HEK293 (cell line): ENCODE measurements at regions not wholly inside any gene's neighbourhood (a gene's known extent, or its start where the extent isn't known, plus 50 kb on each side); places are given as distances from the start of the nearest gene placed in this dataset.

Source experiments
- CTCF ChIA-PET: fragments of 350-600 bp; formaldehyde crosslinking; extraction: SDS; loops from one replicate; lab custom pipeline; 2021; ENCODE audit warnings: antibody characterized with exemption; lab: Yijun Ruan, JAX
- POLR2A ChIA-PET: fragments of 300-600 bp; formaldehyde crosslinking; extraction: SDS; loops from one replicate; lab custom pipeline; 2020; ENCODE audit warnings: antibody characterized with exemption, inconsistent platforms; lab: Yijun Ruan, JAX
- H3K27ac ChIP-seq: fragments of 200-500 bp; sonication (Bioruptor generic); 2 replicates; pipeline ENCODE4 v1.5.1; 2014; ENCODE audit warnings: low read depth, low read length, control low read depth, inconsistent platforms; ENCODE audit errors: extremely low read depth
- H3K36me3 ChIP-seq, 2 experiments: fragments of 200-500 bp in 1 of 2; sonication (Bioruptor generic) in 1 of 2; 1 replicate in 1 of 2; 2 replicates in 1 of 2; pipeline ENCODE4 v1.5.1; 2014 to 2017; ENCODE audit warnings: inconsistent platforms in 2 of 2, low read length in 2 of 2; ENCODE audit not compliant: control insufficient read depth in 2 of 2, insufficient read depth in 1 of 2
- H3K4me1 ChIP-seq: fragments of 200-500 bp; sonication (Bioruptor generic); 2 replicates; pipeline ENCODE4 v1.5.1; 2014; ENCODE audit warnings: mild to moderate bottlenecking, low read length, inconsistent platforms; ENCODE audit not compliant: control insufficient read depth, insufficient read depth
- H3K4me3 ChIP-seq: 2 replicates; pipeline ENCODE4 v1.5.1; 2011; ENCODE audit warnings: low read depth, mild to moderate bottlenecking, control low read depth, low read length, moderate library complexity
- H3K9me3 ChIP-seq: fragments of 200-500 bp; sonication (Bioruptor generic); 2 replicates; pipeline ENCODE4 v1.5.1; 2014; ENCODE audit warnings: low read depth, low read length, inconsistent platforms; ENCODE audit not compliant: control insufficient read depth, insufficient read depth
- AEBP2 ChIP-seq: fragments of 450-650 bp; formaldehyde crosslinking; IDR thresholded peaks from 2 replicates; pipeline ENCODE4 v1.5.1; 2016; ENCODE audit warnings: missing biosample characterization, missing genetic modification characterization, borderline replicate concordance
- FEZF1 ChIP-seq: fragments of 450-650 bp; formaldehyde crosslinking; IDR thresholded peaks from 2 replicates; pipeline ENCODE4 v1.5.1; 2016; ENCODE audit warnings: missing biosample characterization, missing genetic modification characterization
- MEIS1 ChIP-seq: sonication (generic); formaldehyde crosslinking; IDR thresholded peaks from 2 replicates; pipeline ENCODE4 v1.8.1; 2022; ENCODE audit warnings: missing genetic modification reagents, mild to moderate bottlenecking, borderline replicate concordance
- RBAK ChIP-seq: fragments of 450-650 bp; formaldehyde crosslinking; IDR thresholded peaks from 2 replicates; pipeline ENCODE4 v1.5.1; 2016; ENCODE audit warnings: missing biosample characterization, missing genetic modification characterization
- SALL2 ChIP-seq: fragments of 450-650 bp; formaldehyde crosslinking; IDR thresholded peaks from 2 replicates; pipeline ENCODE4 v1.5.0; 2017; ENCODE audit warnings: missing biosample characterization, mild to moderate bottlenecking, missing genetic modification characterization, borderline replicate concordance
- SCRT1 ChIP-seq: fragments of 450-650 bp; formaldehyde crosslinking; IDR thresholded peaks from 2 replicates; pipeline ENCODE4 v1.5.1; 2016; ENCODE audit warnings: missing biosample characterization, missing genetic modification characterization, borderline replicate concordance
- SP3 ChIP-seq: fragments of 450-650 bp; formaldehyde crosslinking; IDR thresholded peaks from 2 replicates; pipeline ENCODE4 v1.5.1; 2016; ENCODE audit warnings: missing biosample characterization, missing genetic modification characterization
- WT1 ChIP-seq: fragments of 450-650 bp; formaldehyde crosslinking; IDR thresholded peaks from 2 replicates; pipeline ENCODE4 v1.5.1; 2016; ENCODE audit warnings: missing biosample characterization, missing genetic modification characterization
- YY1 ChIP-seq: fragments of 450-650 bp; formaldehyde crosslinking; IDR thresholded peaks from 2 replicates; pipeline ENCODE4 v1.5.1; 2018; ENCODE audit warnings: missing biosample characterization, missing genetic modification characterization
- YY2 ChIP-seq: fragments of 450-650 bp; formaldehyde crosslinking; IDR thresholded peaks from 2 replicates; pipeline ENCODE4 v1.5.1; 2016; ENCODE audit warnings: missing biosample characterization, missing genetic modification characterization
- ZBTB20 ChIP-seq: fragments of 450-650 bp; formaldehyde crosslinking; IDR thresholded peaks from 2 replicates; pipeline ENCODE4 v1.5.1; 2016; ENCODE audit warnings: missing biosample characterization, missing genetic modification characterization
- ZBTB21 ChIP-seq: fragments of 450-650 bp; formaldehyde crosslinking; IDR thresholded peaks from 2 replicates; pipeline ENCODE4 v1.5.1; 2017; ENCODE audit warnings: missing biosample characterization, missing genetic modification characterization
- ZEB2 ChIP-seq: fragments of 450-650 bp; formaldehyde crosslinking; IDR thresholded peaks from 2 replicates; pipeline ENCODE4 v1.5.1; 2016; ENCODE audit warnings: missing biosample characterization, missing genetic modification characterization
- ZFP41 ChIP-seq: fragments of 450-650 bp; formaldehyde crosslinking; IDR thresholded peaks from 2 replicates; pipeline ENCODE4 v1.5.1; 2016; ENCODE audit warnings: missing biosample characterization, missing genetic modification characterization, borderline replicate concordance
- ZNF184 ChIP-seq: fragments of 450-650 bp; IDR thresholded peaks from 2 replicates; pipeline ENCODE4 v1.5.1; 2018; ENCODE audit warnings: missing biosample characterization, mild to moderate bottlenecking, missing genetic modification characterization
- ZNF248 ChIP-seq: fragments of 450-650 bp; formaldehyde crosslinking; IDR thresholded peaks from 2 replicates; pipeline ENCODE4 v1.5.1; 2017; ENCODE audit warnings: missing biosample characterization, missing genetic modification characterization
- ZNF549 ChIP-seq: fragments of 450-650 bp; IDR thresholded peaks from 2 replicates; pipeline ENCODE4 v1.5.1; 2018; ENCODE audit warnings: missing biosample characterization, missing genetic modification characterization, mild to moderate bottlenecking, inconsistent platforms, moderate library complexity
- ZNF654 ChIP-seq: fragments of 450-650 bp; formaldehyde crosslinking; IDR thresholded peaks from 2 replicates; pipeline ENCODE4 v1.5.1; 2016; ENCODE audit warnings: low read depth, missing biosample characterization, missing genetic modification characterization
- ZNF670 ChIP-seq: fragments of 450-650 bp; formaldehyde crosslinking; IDR thresholded peaks from 2 replicates; pipeline ENCODE4 v1.5.1; 2016; ENCODE audit warnings: missing biosample characterization, missing genetic modification characterization, low read depth
- ZNF792 ChIP-seq: fragments of 450-650 bp; formaldehyde crosslinking; IDR thresholded peaks from 2 replicates; pipeline ENCODE4 v1.5.1; 2016; ENCODE audit warnings: missing biosample characterization, missing genetic modification characterization
- ZSCAN16 ChIP-seq: fragments of 450-650 bp; formaldehyde crosslinking; IDR thresholded peaks from 2 replicates; pipeline ENCODE4 v1.5.1; 2016; ENCODE audit warnings: missing biosample characterization, missing genetic modification characterization
- ZSCAN4 ChIP-seq: fragments of 450-650 bp; formaldehyde crosslinking; IDR thresholded peaks from 2 replicates; pipeline ENCODE4 v1.5.1; 2017; ENCODE audit warnings: missing biosample characterization, missing genetic modification characterization
- TF ChIP-seq, protein P1 (sequence below): fragments of 450-650 bp; formaldehyde crosslinking; IDR thresholded peaks from 2 replicates; pipeline ENCODE4 v1.5.1; 2016; ENCODE audit warnings: missing biosample characterization, missing genetic modification characterization
- TF ChIP-seq, protein P2 (sequence below): fragments of 450-650 bp; formaldehyde crosslinking; IDR thresholded peaks from 2 replicates; pipeline ENCODE4 v1.5.1; 2016; ENCODE audit warnings: missing biosample characterization, missing genetic modification characterization

DNA sequence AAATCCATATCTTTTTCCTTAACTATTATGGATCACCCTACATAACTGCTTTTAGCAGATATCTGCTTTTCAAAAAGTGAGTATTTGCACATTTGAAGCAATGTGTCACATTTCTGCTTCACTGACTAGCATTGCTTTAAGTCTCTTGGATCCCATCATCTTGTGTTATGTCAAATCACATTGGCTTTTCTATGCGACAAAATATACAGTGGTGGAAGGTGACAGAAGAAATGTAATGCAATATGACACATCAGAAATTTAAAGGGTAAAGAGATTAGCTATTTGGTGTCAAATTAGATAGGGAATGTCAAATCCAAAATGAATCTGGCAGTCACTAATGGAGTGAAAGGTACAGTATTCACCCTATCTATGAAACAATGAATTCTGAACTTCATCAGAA, 1282.1 kb upstream of the PCDH20 start:
- no peaks in the 10 kb centered on the region for H3K4me1 ChIP-seq
- CTCF ChIA-PET, result no interaction called here
- TF ChIP-seq ZNF549, result no peak
- no peak for TF ChIP-seq SCRT1 (tag by site-specific recombination)
- no peak for TF ChIP-seq ZNF248
- TF ChIP-seq FEZF1, result no peak
- TF ChIP-seq MEIS1, result no peak
- TF ChIP-seq, protein P1, sequence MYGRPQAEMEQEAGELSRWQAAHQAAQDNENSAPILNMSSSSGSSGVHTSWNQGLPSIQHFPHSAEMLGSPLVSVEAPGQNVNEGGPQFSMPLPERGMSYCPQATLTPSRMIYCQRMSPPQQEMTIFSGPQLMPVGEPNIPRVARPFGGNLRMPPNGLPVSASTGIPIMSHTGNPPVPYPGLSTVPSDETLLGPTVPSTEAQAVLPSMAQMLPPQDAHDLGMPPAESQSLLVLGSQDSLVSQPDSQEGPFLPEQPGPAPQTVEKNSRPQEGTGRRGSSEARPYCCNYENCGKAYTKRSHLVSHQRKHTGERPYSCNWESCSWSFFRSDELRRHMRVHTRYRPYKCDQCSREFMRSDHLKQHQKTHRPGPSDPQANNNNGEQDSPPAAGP (tag by site-specific recombination), result no peak
- no peak for TF ChIP-seq WT1 (tag by site-specific recombination)
- TF ChIP-seq ZNF654 (tag by site-specific recombination), result no peak
- TF ChIP-seq, protein P2, sequence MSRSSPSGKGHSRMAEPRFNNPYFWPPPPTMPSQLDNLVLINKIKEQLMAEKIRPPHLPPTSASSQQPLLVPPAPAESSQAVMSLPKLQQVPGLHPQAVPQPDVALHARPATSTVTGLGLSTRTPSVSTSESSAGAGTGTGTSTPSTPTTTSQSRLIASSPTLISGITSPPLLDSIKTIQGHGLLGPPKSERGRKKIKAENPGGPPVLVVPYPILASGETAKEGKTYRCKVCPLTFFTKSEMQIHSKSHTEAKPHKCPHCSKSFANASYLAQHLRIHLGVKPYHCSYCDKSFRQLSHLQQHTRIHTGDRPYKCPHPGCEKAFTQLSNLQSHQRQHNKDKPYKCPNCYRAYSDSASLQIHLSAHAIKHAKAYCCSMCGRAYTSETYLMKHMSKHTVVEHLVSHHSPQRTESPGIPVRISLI, result no peak
- no peak for TF ChIP-seq SALL2 (tag by site-specific recombination)
- TF ChIP-seq ZEB2 (tag by site-specific recombination), result no peak
- TF ChIP-seq ZBTB21 (tag by site-specific recombination), result no peak
- TF ChIP-seq, all 188 proteins: peak for 0
- no peaks in the 10 kb centered on the region for H3K36me3 ChIP-seq
- POLR2A ChIA-PET, result no interaction called here
- H3K27ac ChIP-seq, result no peak overlapping the region
- H3K4me3 ChIP-seq, result no peak overlapping the region
- no peaks in the 10 kb centered on the region for H3K9me3 ChIP-seq

GRCh38 chr13:62696490-62696889, 1280.8 kb upstream of the PCDH20 start:
- no peaks in the 10 kb centered on the region for H3K36me3 ChIP-seq
- POLR2A ChIA-PET, result no interaction called here
- CTCF ChIA-PET, result interaction anchor here (0.6 kb wide), 1 partner anchor 433 kb away, joined by 3 read pairs; no protein-coding TSS in a partner anchor
- H3K9me3 ChIP-seq, result no peaks in the 10 kb centered on the region
- H3K4me3 ChIP-seq, result no peak overlapping the region
- TF ChIP-seq ZFP41 (tag by site-specific recombination) (no peak), ZEB2 (tag by site-specific recombination) (no peak), ZBTB20 (no peak), RBAK (tag by site-specific recombination) (no peak), ZNF654 (tag by site-specific recombination) (no peak), ZNF792 (tag by site-specific recombination) (no peak), SP3 (tag by site-specific recombination) (no peak)
- no peaks in the 10 kb centered on the region for H3K4me1 ChIP-seq
- H3K27ac ChIP-seq, result no peak overlapping the region

DNA sequence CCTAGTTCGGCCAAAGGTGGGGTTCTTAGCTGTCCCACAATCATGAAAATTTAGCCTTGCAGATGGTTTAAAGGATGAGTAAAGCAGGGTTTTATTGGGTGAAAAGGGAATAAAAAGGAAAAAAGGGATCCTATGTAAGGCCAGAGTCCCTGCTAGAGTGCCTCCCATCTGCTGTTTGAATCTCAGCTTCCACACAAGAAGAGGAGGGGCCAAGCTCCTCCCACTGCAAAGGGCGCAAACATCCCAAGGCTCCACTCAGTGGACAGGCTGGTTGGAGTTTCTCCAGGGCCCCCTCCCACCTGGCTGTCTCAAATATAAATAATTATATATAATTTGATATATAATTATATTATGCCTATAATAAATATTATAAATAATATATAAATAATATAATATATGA, 1272.1 kb upstream of the PCDH20 start:
- no peaks in the 10 kb centered on the region for H3K9me3 ChIP-seq
- no peaks in the 10 kb centered on the region for H3K36me3 ChIP-seq
- H3K4me3 ChIP-seq, result no peak overlapping the region
- ChIA-PET CTCF (no interaction called here), POLR2A (no interaction called here)
- H3K4me1 ChIP-seq, result no peaks in the 10 kb centered on the region
- no peak overlapping the region for H3K27ac ChIP-seq
- TF ChIP-seq ZSCAN4 (tag by site-specific recombination), result no peak
- no peak for TF ChIP-seq YY2 (tag by site-specific recombination)
- TF ChIP-seq AEBP2 (tag by site-specific recombination), result no peak
- no peak for TF ChIP-seq YY1 (tag by site-specific recombination)
- no peak for TF ChIP-seq ZNF184 (tag by site-specific recombination)
- no peak for TF ChIP-seq ZNF670 (tag by site-specific recombination)
- TF ChIP-seq ZSCAN16, result no peak
- no peak for TF ChIP-seq ZNF248
